GM23338 (cell line): ENCODE measurements at regions not wholly inside any gene's neighbourhood (a gene's known extent, or its start where the extent isn't known, plus 50 kb on each side); places are given as distances from the start of the nearest gene placed in this dataset.

Experiments used
- CREB1 ChIP-seq: fragments of 250-450 bp; sonication (Bioruptor Pico); IDR thresholded peaks from 2 replicates; pipeline ENCODE4 v1.5.0; 2020; ENCODE audit warnings: low read depth, mild to moderate bottlenecking, moderate library complexity
- CTCF ChIP-seq, 2 experiments: fragments of 200-600 bp in 1 of 2; sonication (generic) in 1 of 2; conservative IDR thresholded peaks; 2 replicates each; pipeline versions ENCODE4 v1.5.1 to v1.6.1; 2016 to 2017; ENCODE audit warnings: antibody characterized with exemption in 2 of 2, low read depth in 2 of 2, mild to moderate bottlenecking in 2 of 2, moderate library complexity in 1 of 2
- ETS1 ChIP-seq: IDR thresholded peaks from 2 replicates; pipeline ENCODE4 v1.6.1; 2016; ENCODE audit warnings: antibody characterized with exemption
- EZH2 ChIP-seq: fragments of 200-600 bp; sonication (generic); IDR thresholded peaks from one replicate; pipeline ENCODE4 v1.8.0; 2017; ENCODE audit warnings: antibody characterized with exemption, mild to moderate bottlenecking, low read depth; ENCODE audit not compliant: unreplicated experiment
- EZH2phosphoT487 ChIP-seq: fragments of 200-600 bp; sonication (generic); IDR thresholded peaks from one replicate; pipeline ENCODE4 v1.8.1; 2018; ENCODE audit warnings: antibody characterized with exemption; ENCODE audit not compliant: unreplicated experiment
- NANOG ChIP-seq: IDR thresholded peaks from 2 replicates; pipeline ENCODE4 v1.6.1; 2016; ENCODE audit warnings: antibody characterized with exemption, borderline replicate concordance
- POLR2AphosphoS5 ChIP-seq: IDR thresholded peaks from 2 replicates; pipeline ENCODE4 v1.6.1; 2016; ENCODE audit warnings: antibody characterized with exemption, low read depth
- REST ChIP-seq: IDR thresholded peaks from one replicate; pipeline ENCODE4 v1.6.1; 2018; ENCODE audit warnings: antibody characterized with exemption; ENCODE audit not compliant: unreplicated experiment
- STAT1 ChIP-seq: IDR thresholded peaks from one replicate; pipeline ENCODE4 v1.6.1; 2016; ENCODE audit warnings: antibody characterized with exemption; ENCODE audit not compliant: unreplicated experiment
- ZNF114 ChIP-seq: fragments of 250-450 bp; sonication (Bioruptor Pico); IDR thresholded peaks from 2 replicates; pipeline ENCODE4 v1.5.0; 2020; ENCODE audit warnings: mild to moderate bottlenecking, moderate library complexity
- ZNF331 ChIP-seq: fragments of 250-450 bp; sonication (Bioruptor Pico); IDR thresholded peaks from 2 replicates; pipeline ENCODE4 v1.5.0; 2020; ENCODE audit warnings: low read depth, mild to moderate bottlenecking, moderate library complexity

GRCh38 chr4:79848329-79848728, 224.7 kb downstream of the ANTXR2 start:
- TF ChIP-seq EZH2 (no peak), CTCF (conservative IDR thresholded peaks at IDR 0.05; ENCODE audit: low read depth in 2 of 2) (no peak), NANOG (no peak), POLR2AphosphoS5 (no peak), STAT1 (no peak), EZH2phosphoT487 (no peak), REST (no peak), ETS1 (no peak), CREB1 (CRISPR knock-in tag) (no peak), ZNF331 (no peak), ZNF114 (CRISPR knock-in tag) (no peak)
